Activated CD4-positive, alpha-beta T cell treated with anti-CD3 and anti-CD28 coated beads for 4 hours (primary cell): ENCODE measurements at regions not wholly inside any gene's neighbourhood (a gene's known extent, or its start where the extent isn't known, plus 50 kb on each side); places are given as distances from the start of the nearest gene placed in this dataset.
"Not testable (repeated sequence)": the region's sequence is repeated elsewhere in the genome, so short reads cannot be mapped to it uniquely, and the experiment has no call there.

Experiments
- DNase-seq, 2 donors: peaks; one replicate each; pipeline ENCODE4 v3.0.0-alpha.2; 2020

DNA sequence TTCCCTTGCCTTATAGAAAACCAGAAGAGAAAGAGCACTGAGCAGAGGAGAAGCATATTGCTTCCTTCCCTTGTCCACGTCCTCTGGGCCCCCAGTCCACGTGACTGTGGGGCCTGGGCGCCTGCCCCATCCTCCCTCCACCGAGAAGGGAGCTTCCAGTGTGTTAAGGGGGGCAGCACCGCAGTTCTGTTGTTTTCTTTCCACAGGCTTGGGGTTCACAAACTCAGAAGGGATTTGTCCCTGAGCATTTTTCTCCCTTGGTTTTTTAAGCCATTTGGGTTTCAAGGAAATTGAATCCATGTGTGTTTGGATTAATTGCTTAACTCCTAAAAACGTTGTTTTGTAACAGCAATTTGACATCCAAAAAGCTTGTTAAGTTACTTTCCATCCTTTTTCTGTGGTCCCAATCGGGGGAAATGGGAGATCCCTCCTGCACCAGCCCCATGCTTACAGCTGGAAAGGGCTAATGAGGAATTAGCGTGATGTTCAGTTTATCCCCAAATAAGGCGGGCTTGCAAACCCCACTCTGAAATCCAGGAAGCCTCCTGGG is 347.5 kb upstream of the TNRC6C start:
- no peak for DNase-seq

DNA sequence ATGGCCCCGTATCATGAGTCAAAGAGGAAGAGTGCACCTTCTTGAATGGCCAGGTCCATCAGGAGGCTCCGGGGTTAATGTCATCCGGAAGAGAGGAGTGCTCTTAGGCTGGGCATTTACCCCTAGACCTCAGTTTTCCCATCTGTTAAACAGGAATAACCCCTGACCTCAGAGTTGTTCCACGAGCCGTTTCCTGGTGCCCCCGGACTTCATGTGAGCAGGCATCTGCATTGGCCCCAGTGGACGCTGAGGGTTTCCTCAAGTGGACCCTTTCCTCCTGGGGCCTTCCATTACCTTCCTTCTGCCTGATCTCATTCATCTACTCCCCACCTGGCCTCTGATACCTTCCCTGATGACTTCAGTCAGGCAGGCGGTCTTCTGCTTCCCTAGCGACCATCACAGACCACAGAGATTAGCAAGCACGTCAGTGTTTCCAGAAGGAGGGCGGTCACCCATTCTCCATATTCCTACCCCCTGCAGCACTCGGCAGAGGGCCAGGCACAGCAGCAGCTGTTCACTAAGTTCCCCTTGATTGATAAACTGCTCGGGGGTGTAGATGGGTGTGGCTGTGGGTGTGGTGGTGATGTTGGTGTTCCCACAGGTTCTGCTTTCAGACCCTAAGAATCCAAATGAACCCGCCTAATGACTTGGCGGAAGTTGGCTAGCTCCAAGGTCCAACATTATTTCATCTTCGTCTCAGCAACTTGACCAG is 346.6 kb upstream of the TNRC6C start:
- no peak for DNase-seq

DNA sequence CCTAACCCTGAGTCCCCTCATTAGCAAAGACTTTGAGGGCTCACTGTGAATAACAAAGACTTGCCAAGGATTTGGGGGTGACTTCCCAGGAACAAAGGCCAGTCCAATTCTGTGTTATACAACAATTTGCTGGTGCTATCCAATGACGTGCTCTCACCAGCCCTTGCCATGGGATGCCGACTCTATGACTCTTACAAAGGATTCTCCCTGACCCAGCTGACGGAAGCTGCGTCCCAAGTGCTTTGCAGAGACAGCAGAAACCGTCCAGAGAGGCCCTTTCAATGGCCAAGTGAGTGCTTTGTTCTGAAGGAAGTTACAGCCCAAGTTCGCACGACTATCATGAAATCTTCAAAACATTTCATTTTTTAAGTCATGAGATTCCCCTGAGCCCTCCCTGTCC is 345.3 kb upstream of the TNRC6C start:
- no peak for DNase-seq

DNA sequence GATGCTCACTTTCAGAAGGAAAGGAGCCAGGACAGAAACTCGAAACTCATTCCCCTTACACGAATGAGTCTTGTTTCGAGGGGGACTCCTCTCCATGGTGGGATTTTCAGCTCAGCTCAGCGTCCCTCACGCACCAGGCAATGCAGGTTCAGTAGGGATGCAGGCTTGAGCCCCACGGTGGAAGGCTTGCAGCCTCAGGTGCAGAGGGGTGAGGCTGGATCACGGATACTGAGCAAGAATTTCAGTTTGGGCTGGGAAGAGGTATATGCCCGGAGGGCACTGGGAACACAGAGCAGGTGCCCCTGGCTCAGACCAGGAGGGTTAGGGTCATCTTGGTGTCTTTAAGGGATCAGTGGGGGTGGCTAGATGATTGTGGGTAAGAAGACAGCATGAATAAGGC is 344.9 kb upstream of the TNRC6C start:
- no peak for DNase-seq

DNA sequence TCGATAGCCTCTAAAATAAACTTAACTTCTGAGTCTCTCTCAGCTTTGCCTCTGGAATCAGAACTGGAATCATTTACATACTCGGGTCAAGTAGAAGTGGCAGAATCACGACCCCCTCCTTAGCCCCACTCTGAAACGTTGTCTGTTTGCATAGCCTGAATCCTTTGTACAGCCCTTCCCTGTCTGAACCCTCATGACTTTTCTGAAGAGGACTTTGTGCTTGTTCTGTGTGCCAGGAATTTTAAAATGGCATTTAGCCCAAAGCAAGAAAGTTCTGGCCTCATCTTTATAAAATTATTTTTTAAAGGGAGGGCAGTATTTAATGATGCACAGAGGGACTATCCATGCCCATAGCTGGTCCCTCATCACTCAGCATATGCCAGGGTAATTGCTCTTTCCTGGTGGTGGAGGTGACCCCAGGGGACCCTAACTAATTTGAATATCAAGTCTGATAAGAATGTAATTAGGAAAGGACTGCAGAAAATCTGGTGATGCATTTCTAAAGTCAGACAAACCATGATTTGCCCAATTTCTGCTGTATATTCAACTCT is 342.7 kb upstream of the TNRC6C start:
- DNase-seq, result no peak

DNA sequence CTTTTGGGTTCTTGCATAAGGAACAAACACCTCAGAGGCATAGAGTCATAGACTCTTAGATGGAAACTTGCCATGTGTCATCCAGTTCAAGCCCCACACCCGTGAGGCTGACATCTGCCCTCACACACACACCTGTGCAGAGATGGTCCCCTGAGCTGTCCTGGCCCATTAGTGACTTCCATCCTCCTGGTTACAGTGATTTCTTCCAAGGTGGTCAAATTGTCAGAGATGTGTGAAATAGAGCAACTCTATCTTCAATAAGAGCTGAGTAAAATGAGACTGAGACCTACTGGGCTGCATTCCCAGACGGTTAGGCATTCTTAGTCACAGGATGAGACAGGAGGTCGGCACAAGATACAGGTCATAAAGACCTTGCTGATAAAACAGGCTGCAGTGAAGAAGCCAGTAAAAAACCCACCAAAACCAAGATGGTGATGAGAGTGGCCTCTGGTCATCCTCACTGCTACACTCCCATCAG is 342.2 kb upstream of the TNRC6C start:
- DNase-seq, result no peak

DNA sequence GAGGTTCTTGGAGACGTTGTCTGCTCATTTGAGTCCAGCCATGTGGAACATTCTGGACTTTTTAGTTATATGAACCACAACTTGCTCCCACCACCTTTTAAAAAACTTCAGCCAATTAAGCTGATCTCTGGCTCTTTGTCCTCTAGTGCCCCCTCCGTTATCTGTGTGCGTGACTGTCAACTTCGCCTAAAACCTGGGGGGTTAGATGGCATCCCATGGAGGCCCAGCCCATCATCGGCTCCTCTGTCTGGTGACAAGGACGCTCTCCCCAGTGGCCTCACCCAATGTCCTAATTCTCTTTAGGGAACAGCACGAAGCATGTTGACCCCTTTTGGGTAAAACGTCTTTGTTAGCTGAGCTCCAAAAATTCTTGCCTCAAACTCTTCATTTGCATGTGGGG is 341.0 kb upstream of the TNRC6C start:
- DNase-seq, result no peak

DNA sequence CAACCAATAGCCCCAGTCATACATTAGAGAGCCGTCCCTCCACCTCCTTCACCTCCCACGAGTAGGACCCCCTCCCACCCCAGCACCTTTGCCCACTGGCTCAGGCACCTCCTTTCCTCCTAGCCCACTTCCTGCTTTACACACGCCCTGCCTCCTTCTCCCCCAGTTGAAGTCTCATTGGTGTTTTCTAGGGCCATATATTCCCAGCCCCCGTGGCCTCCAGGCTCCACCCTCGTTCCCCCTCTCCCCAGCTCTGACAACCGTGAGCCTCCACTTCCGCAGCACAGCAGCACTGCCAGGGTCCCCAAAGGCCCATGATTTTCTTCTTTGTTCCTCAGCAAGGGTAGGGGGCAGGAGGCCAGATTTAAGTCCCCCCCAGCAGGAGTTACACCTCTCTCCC is 340.3 kb upstream of the TNRC6C start:
- DNase-seq, result no peak

DNA sequence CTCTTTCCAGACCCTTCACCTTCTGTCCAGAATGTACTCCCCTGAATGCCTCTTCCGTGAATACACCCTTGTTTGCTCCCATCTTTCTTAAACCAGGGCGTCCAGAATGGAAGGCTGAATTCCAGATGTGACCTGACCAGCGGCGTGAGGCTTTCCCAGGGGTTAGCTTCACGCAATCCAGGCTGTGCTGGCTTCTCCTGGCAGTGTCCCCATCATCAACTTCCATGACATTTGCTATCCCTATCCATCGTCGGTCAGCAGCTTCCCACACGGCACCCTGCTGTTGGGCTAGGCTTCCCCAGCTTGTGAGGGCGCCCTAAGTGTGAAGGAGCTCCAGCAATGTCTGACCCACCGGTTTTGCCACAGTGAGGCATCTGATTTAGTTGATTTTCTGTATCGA is 339.8 kb upstream of the TNRC6C start:
- DNase-seq, result no peak

DNA sequence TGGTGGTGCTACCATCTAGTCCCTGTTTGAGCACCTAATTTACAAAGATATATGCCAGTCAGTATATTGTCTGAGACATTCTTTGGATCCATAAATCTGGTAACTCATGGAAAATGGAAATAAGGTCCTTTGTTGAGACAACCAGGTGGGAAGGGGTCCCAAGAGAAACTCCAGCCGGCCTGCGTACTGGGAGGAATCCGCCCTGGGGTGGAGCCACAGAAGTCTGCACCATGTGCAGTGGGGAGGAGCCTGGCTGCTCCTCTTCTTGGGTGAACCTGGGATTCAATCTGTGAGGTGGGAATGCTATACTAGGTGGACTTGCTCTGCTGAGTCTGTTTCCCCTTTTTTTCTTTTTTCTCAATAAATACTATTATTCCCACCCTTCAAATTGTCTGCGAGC is 339.2 kb upstream of the TNRC6C start:
- DNase-seq, result no peak

DNA sequence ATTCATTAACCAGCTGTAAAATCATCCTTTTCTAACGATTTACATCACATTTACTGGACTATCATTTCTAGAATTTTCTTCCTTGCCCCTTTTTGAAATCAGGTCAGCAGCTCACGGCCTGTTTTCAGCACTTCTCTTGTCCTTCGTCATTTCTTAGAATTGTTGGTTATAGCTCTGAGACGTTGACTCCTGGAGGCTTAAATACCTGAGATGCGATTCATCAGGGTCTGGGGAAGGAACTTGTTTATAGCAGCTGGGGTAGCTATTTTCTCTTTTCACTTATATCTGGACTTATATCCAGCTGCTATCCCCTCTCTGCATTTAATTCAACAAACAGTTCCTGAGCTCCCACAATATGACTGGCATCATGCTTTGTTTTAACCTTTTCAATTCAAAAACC is 338.7 kb upstream of the TNRC6C start:
- no peak for DNase-seq

DNA sequence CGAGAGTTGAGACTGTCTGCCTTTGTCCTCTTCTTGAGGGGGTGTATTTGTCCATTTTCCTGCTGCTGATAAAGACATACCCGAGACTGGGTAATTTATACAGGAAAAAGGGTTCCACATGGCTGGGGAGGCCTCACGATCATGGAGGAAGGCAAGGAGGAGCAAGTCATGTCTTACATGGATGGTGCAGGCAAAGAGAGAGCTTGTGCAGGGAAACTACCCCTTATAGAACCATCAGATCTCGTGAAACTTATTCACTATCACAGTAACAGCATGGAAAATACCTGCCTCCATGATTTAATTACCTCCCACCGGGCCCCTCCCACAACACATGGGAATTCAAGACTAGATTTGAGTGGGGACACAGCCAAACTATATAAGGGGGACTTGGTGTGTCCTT is 338.2 kb upstream of the TNRC6C start:
- no peak for DNase-seq

DNA sequence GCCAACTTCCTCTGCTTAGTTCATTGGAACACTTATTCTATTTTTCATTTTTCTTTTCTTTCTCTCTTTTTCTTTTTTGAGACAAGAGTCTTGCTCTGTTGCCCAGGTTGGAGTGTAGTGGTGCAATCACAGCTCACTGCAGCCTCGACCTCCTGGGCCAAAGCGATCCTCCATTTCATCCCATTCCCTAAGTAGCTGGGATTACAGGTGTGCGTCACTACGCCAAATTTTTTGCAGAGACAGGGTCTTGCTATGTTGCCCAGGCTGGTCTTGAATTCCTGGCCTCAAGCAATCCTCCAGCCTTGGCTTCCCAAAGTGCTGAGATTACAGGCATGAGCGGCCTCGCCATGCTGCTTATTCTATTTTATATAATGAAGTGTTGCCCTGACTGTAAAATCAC is 336.4 kb upstream of the TNRC6C start:
- DNase-seq, result not testable (repeated sequence)

DNA sequence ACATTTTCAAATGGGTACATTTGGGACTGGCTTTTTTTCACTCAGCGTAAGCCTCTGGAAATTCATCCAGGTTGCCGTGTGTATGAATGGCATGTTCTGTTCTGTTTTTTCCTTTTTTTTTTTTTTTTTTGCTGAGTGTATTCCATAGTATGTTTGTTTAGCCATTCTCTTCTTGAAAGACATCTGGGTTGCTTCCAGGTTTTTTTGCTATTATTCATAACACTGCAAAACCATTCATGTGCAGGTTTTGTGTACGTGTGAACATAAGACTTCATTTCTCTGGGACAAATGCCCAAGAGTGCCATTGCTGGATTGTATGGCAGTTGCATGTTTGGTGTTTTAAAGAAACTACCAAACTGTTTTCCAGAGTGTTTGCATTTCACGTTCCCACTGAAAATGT is 335.9 kb upstream of the TNRC6C start:
- no peak for DNase-seq

DNA sequence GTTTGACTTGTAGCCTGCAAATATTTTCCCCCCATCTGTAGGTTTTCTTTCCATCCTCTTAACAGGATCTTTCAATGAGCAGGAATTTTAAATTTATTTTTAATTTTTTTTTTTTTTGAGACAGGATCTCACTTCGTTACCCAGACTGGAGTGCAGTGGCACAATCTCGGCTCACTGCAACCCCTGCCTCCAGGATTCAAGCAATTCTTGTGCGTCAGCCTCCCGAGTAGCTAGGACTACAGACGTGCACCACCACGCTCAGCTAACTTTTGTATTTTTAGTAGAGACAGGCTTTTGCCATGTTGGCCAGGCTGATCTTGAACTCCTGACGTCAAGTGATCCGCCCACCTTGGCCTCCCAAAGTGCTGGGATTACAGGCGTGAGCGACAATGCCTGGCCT is 335.2 kb upstream of the TNRC6C start:
- not testable (repeated sequence) for DNase-seq

DNA sequence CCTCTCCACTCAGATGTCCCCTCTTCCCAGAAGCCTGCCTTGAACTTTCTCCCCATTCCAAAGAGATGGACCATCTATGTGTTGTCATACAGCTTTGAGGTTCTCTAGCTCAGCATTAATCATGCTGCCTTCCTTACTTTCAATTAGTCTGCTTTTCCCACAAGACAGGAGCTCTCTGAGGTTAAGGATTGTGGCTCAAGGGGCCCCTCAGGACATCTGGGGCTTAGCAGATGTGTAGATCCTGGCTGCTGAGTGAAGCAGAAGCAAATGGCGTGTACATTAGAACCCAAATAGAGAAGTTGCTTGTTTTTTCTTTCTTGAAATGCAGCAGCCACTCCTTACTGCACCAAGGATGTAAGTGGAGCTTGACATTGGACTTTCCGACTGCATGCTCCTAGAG is 330.5 kb upstream of the TNRC6C start:
- DNase-seq, result no peak

DNA sequence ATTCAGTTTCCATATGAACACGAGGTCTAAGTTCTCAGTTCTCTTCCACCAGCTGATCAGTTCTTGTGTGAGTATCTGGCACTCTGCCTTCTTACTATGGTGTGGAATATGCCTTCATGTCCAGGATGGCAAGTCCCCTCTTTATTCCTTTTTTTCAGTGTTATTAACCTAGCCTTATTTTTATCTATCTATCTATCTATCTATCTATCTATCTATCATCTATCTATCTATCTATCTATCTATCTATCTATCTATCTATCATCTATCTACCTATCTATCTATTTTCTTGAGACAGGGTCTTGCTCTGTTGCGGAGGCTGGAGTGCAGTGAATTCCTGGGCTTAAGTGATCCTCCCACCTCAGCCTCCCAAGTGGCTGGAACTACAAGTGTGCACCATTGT is 329.2 kb upstream of the TNRC6C start:
- not testable (repeated sequence) for DNase-seq

DNA sequence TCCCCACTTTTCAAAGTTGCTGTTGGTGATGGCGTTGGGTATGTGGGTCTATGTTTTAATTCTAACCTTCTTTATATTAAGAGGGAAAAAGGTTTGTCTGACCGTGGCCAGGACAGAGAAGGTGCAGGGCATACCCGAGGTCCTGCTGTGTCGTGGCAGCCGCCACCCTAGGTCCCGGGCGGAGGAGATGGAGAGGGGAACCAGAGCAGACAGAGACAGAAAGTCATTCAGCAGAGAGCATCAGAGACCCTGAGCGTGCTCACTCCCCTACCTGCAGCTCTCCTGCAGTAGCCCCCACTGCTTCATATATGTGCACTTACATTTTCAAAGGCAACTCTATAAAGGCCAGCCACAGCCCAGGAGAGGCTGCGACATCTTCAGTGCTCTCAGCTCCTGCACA is 327.2 kb upstream of the TNRC6C start:
- no peak for DNase-seq

DNA sequence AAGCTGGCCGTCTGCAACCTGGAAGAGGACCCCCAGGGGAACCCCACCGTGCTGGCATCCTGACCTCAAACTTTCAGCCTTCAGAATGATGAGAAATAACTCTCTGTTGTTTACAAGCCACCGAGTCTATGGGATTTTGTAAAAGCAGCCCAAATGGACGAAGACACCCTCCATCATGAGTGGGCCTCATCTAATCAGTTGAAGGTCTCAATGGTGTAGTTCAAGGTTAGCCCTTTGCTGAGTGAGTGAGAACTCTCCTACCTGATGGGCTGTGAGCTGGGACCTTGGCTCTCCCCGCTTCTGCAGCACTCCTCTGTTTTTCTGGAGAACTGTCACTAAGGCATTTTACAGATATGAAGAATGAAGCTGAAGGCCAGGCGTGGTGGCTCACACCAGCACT is 325.9 kb upstream of the TNRC6C start:
- DNase-seq, result no peak

DNA sequence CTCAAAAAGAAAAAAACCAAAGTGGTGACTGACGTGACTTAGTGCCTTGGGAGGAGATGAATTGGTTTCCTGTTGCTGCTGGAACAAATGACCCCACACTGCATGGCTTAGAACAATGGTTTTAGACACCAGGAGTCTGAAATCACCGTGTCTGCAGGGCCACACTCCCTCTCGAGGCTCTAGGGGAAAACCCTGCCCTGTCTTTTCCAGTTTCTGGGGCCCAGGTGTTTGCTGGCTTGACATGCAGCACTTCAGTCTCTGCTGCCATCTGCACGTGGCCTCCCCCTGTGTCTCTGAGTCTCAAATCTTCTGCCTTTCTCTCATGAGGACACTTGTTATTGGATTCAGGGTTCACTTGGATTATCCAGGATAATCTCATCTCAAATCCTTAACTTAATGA is 323.8 kb upstream of the TNRC6C start:
- DNase-seq, result no peak

DNA sequence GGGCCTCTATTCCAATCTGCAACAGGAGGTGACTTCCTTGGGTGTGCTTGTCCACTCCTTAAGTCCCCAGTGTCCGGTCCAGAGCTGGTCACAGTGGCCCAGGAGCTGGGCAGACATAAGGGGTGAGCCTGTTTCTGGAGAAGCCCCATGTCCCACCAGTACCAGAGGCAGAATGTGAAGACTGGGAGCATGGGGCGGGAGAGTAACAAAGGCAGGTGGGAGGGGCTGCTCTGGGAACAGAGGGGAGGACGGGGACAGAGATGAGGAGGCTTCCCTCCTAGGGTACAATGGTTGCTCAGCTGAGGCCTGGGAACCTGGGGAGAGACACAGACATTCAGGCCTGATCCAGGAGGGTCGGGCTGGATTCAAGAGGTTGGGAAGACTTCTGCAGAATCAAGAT is 323.3 kb upstream of the TNRC6C start:
- no peak for DNase-seq

DNA sequence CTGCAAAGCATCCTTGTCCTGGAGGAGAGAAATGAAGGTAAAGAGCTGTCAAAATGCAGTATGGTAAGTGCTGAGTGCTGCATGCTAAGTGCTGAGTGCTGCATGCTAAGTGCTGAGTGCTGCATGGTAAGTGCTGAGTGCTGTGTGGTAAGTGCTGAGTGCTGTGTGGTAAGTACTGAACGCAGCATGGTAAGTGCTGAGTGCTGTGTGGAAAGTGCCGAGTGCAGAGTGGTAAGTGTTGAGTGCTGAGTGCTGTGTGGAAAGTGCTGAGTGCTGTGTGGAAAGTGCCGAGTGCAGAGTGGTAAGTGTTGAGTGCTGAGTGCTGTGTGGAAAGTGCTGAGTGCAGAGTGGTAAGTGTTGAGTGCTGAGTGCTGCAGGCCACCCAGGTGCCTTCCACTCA is 322.7 kb upstream of the TNRC6C start:
- not testable (repeated sequence) for DNase-seq

DNA sequence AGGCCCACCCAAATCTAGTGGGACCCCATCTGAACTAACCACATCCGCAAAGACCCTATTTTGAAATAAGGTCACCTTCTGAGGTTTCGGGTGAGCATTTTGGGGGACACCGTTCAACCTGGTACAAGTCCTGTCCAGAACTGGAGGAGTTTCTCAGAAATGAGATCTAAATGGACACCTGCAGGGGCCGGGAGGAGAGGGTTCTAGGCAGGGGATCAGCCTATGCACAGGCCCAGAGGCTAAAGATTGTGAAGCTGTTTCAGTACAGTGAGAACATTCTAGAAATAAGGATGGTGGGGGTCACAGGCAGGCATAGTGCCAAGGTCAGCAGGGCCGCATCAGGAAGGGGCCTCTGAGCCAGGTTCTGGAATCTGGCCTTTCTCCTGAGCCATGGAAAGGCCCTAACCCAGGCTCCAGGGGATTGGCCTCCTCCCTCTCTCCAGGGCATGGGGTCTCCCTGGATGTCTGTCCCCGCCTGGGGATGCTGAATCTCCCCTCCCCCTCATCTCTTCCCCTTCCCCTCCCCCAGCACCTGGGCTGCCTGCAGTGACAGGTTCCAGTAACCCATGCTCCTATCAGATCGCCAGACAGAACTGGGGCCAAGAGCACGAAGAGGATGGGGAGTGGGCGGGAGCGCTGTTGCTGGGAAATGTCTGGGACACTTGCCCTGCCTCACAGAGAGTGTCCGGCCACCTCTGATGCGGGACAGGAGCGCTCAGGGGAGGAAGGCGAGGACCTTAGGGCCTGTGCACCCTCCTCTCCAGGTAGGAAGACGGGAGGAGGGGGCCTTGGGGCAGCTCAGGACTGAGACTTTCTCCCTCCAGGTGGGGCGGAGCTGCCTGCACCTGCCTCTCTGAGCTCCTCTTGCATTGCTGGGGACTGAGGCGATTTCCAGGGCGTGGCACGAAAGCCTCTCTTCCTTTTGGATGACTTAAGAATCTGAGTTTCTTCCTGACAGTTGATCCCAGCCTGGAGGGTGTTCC is 321.4 kb upstream of the TNRC6C start:
- no peak for DNase-seq
